Activated T-helper 17 cell treated with anti-CD3 and anti-CD28 coated beads, Interleukin-2, amount 50 U/mL, for 72 hours (primary cell): ENCODE measurements at regions not wholly inside any gene's neighbourhood (a gene's known extent, or its start where the extent isn't known, plus 50 kb on each side); places are given as distances from the start of the nearest gene placed in this dataset.

Experiments used
- ATAC-seq: fragments of 150-1000 bp; cut with Tn5 transposase; replicated peaks from 2 replicates; pipeline ENCODE4 v1.10.0; 2021; ENCODE audit warnings: mild to moderate bottlenecking, moderate library complexity
- H3K27ac Mint-ChIP-seq: one replicate; pipeline ENCODE4 v1.8.0; 2022; ENCODE audit warnings: mixed read lengths
- H3K27me3 Mint-ChIP-seq: one replicate; pipeline ENCODE4 v1.8.0; 2022; ENCODE audit warnings: mixed read lengths
- H3K36me3 Mint-ChIP-seq: one replicate; pipeline ENCODE4 v1.8.0; 2022; ENCODE audit warnings: low read depth, mild to moderate bottlenecking, mixed read lengths
- H3K4me1 Mint-ChIP-seq: one replicate; pipeline ENCODE4 v1.8.0; 2022; ENCODE audit warnings: mixed read lengths
- H3K4me3 Mint-ChIP-seq: one replicate; pipeline ENCODE4 v1.8.0; 2022; ENCODE audit warnings: mild to moderate bottlenecking, mixed read lengths
- H3K9me3 Mint-ChIP-seq: one replicate; pipeline ENCODE4 v1.8.0; 2022; ENCODE audit warnings: mixed read lengths

GRCh38 chr1:232291681-232292080 is 338.3 kb downstream of the SIPA1L2 start:
- Mint-ChIP-seq H3K9me3 (no peaks in the 10 kb centered on the region), H3K4me1 (no peaks in the 10 kb centered on the region), H3K27me3 (peaks cover 3% of the 10 kb centered on the region), H3K36me3 (no peaks in the 10 kb centered on the region), H3K27ac (no peak overlapping the region), H3K4me3 (no peak overlapping the region)
- no peak for ATAC-seq

- H3K4me3 Mint-ChIP-seq: no peak overlapping the region
- H3K9me3 Mint-ChIP-seq: no peaks in the 10 kb centered on the region
- H3K27ac Mint-ChIP-seq: no peak overlapping the region
- peaks cover 3% of the 10 kb centered on the region for H3K27me3 Mint-ChIP-seq
- H3K4me1 Mint-ChIP-seq: no peaks in the 10 kb centered on the region
- no peak for ATAC-seq
- no peaks in the 10 kb centered on the region for H3K36me3 Mint-ChIP-seq
These were observed 338.7 kb downstream of the SIPA1L2 start for GRCh38 chr1:232291261-232291660.

- Mint-ChIP-seq H3K27ac (no peak overlapping the region), H3K4me3 (no peak overlapping the region), H3K27me3 (peaks cover 3% of the 10 kb centered on the region), H3K36me3 (no peaks in the 10 kb centered on the region), H3K9me3 (no peaks in the 10 kb centered on the region), H3K4me1 (no peaks in the 10 kb centered on the region)
- no peak for ATAC-seq
These were observed 339.4 kb downstream of the SIPA1L2 start for GRCh38 chr1:232290570-232290969.

- ATAC-seq: no peak
- no peaks in the 10 kb centered on the region for H3K9me3 Mint-ChIP-seq
These were observed 342.0 kb downstream of the SIPA1L2 start for GRCh38 chr1:232287676-232288569.

GRCh38 chr1:232285138-232285537 is 344.8 kb downstream of the SIPA1L2 start:
- Mint-ChIP-seq H3K27me3 (no peaks in the 10 kb centered on the region), H3K36me3 (no peaks in the 10 kb centered on the region)

More at GRCh38 chr1:232287676-232288569, 342.0 kb downstream of the SIPA1L2 start:
- H3K36me3 Mint-ChIP-seq: no peaks in the 10 kb centered on the region
- no peaks in the 10 kb centered on the region for H3K4me1 Mint-ChIP-seq
- peaks cover 3% of the 10 kb centered on the region for H3K27me3 Mint-ChIP-seq
- H3K27ac Mint-ChIP-seq: no peak overlapping the region
- no peak overlapping the region for H3K4me3 Mint-ChIP-seq

GRCh38 chr1:232283864-232284263 is 346.1 kb downstream of the SIPA1L2 start:
- Mint-ChIP-seq H3K27ac (no peak overlapping the region), H3K4me1 (no peaks in the 10 kb centered on the region), H3K4me3 (no peak overlapping the region), H3K36me3 (no peaks in the 10 kb centered on the region), H3K9me3 (no peaks in the 10 kb centered on the region), H3K27me3 (no peaks in the 10 kb centered on the region)
- no peak for ATAC-seq

More at GRCh38 chr1:232285138-232285537, 344.8 kb downstream of the SIPA1L2 start:
- H3K9me3 Mint-ChIP-seq: no peaks in the 10 kb centered on the region
- H3K4me1 Mint-ChIP-seq: no peaks in the 10 kb centered on the region
- ATAC-seq: no peak
- no peak overlapping the region for H3K27ac Mint-ChIP-seq
- no peak overlapping the region for H3K4me3 Mint-ChIP-seq

GRCh38 chr1:232282498-232282897 is 347.4 kb downstream of the SIPA1L2 start:
- Mint-ChIP-seq H3K4me1 (no peaks in the 10 kb centered on the region), H3K27me3 (no peaks in the 10 kb centered on the region), H3K27ac (no peak overlapping the region), H3K4me3 (no peak overlapping the region), H3K36me3 (no peaks in the 10 kb centered on the region), H3K9me3 (no peaks in the 10 kb centered on the region)
- no peak for ATAC-seq

GRCh38 chr1:232280910-232281309 is 349.0 kb downstream of the SIPA1L2 start:
- H3K27me3 Mint-ChIP-seq: peaks cover 6% of the 10 kb centered on the region
- no peak for ATAC-seq
- H3K9me3 Mint-ChIP-seq: no peaks in the 10 kb centered on the region
- no peaks in the 10 kb centered on the region for H3K4me1 Mint-ChIP-seq
- H3K36me3 Mint-ChIP-seq: no peaks in the 10 kb centered on the region
- H3K27ac Mint-ChIP-seq: no peak overlapping the region
- no peak overlapping the region for H3K4me3 Mint-ChIP-seq

- ATAC-seq: no peak
- Mint-ChIP-seq H3K4me3 (no peak overlapping the region), H3K36me3 (no peaks in the 10 kb centered on the region), H3K9me3 (no peaks in the 10 kb centered on the region), H3K4me1 (no peaks in the 10 kb centered on the region), H3K27ac (no peak overlapping the region), H3K27me3 (peaks cover 9% of the 10 kb centered on the region)
These were observed 350.0 kb downstream of the SIPA1L2 start for GRCh38 chr1:232279909-232280400.

GRCh38 chr1:232278925-232279324 is 351.0 kb downstream of the SIPA1L2 start:
- peaks cover 9% of the 10 kb centered on the region for H3K27me3 Mint-ChIP-seq
- H3K4me3 Mint-ChIP-seq: no peak overlapping the region
- H3K36me3 Mint-ChIP-seq: no peaks in the 10 kb centered on the region
- H3K4me1 Mint-ChIP-seq: no peaks in the 10 kb centered on the region
- no peak overlapping the region for H3K27ac Mint-ChIP-seq
- ATAC-seq: no peak
- H3K9me3 Mint-ChIP-seq: no peaks in the 10 kb centered on the region

- H3K36me3 Mint-ChIP-seq: no peaks in the 10 kb centered on the region
- peaks cover 12% of the 10 kb centered on the region for H3K27me3 Mint-ChIP-seq
- H3K27ac Mint-ChIP-seq: no peak overlapping the region
- H3K4me1 Mint-ChIP-seq: no peaks in the 10 kb centered on the region
- H3K9me3 Mint-ChIP-seq: no peaks in the 10 kb centered on the region
- no peak for ATAC-seq
- no peak overlapping the region for H3K4me3 Mint-ChIP-seq
These were observed 353.3 kb downstream of the SIPA1L2 start for GRCh38 chr1:232276651-232277050.

GRCh38 chr1:232274999-232275710 is 354.8 kb downstream of the SIPA1L2 start:
- H3K36me3 Mint-ChIP-seq: no peaks in the 10 kb centered on the region
- no peaks in the 10 kb centered on the region for H3K9me3 Mint-ChIP-seq
- no peak for ATAC-seq
- no peaks in the 10 kb centered on the region for H3K4me1 Mint-ChIP-seq
- H3K27ac Mint-ChIP-seq: no peak overlapping the region
- H3K27me3 Mint-ChIP-seq: peaks cover 12% of the 10 kb centered on the region
- H3K4me3 Mint-ChIP-seq: no peak overlapping the region

- ATAC-seq: no peak
- H3K27me3 Mint-ChIP-seq: peaks cover 12% of the 10 kb centered on the region
- no peaks in the 10 kb centered on the region for H3K36me3 Mint-ChIP-seq
- H3K4me3 Mint-ChIP-seq: no peak overlapping the region
- no peaks in the 10 kb centered on the region for H3K9me3 Mint-ChIP-seq
- H3K27ac Mint-ChIP-seq: no peak overlapping the region
- no peaks in the 10 kb centered on the region for H3K4me1 Mint-ChIP-seq
These were observed 355.6 kb downstream of the SIPA1L2 start for GRCh38 chr1:232274236-232274855.

GRCh38 chr1:232273011-232273410 is 356.9 kb downstream of the SIPA1L2 start:
- no peaks in the 10 kb centered on the region for H3K4me1 Mint-ChIP-seq

More at GRCh38 chr1:232273011-232273410, 356.9 kb downstream of the SIPA1L2 start:
- no peak for ATAC-seq
- Mint-ChIP-seq H3K4me3 (no peak overlapping the region), H3K27me3 (peaks cover 12% of the 10 kb centered on the region), H3K9me3 (no peaks in the 10 kb centered on the region), H3K27ac (no peak overlapping the region), H3K36me3 (no peaks in the 10 kb centered on the region)
